CD14-positive monocyte (primary cell): ENCODE measurements at regions not wholly inside any gene's neighbourhood (a gene's known extent, or its start where the extent isn't known, plus 50 kb on each side); places are given as distances from the start of the nearest gene placed in this dataset.

Experiments used
- DNase-seq, 3 donors: peaks; one replicate each; pipeline ENCODE4 v3.0.0-alpha.2; 2011 to 2022
- H2AFZ ChIP-seq: 2 replicates; pipeline ENCODE4 v1.6.0; 2012; ENCODE audit warnings: mild to moderate bottlenecking, low read depth, low read length, inconsistent platforms; ENCODE audit not compliant: insufficient read depth, poor library complexity, severe bottlenecking
- H3K27ac ChIP-seq, 2 donors: 1 replicate in 1 of 2; 2 replicates in 1 of 2; pipeline ENCODE4 v1.5.1; 2012 to 2013; ENCODE audit warnings: low read length in 2 of 2, control low read depth in 1 of 2, inconsistent platforms in 1 of 2, low read depth in 1 of 2, mild to moderate bottlenecking in 1 of 2
- H3K27me3 ChIP-seq, 2 donors: one replicate each; pipeline versions ENCODE4 v1.6.0 to v1.6.1; 2011 to 2013; ENCODE audit warnings: low read length in 2 of 2; ENCODE audit not compliant: control insufficient read depth in 2 of 2, insufficient read depth in 2 of 2
- H3K36me3 ChIP-seq, 2 donors: replicated peaks in 1 of 2; 1 replicate in 1 of 2; 2 replicates in 1 of 2; pipeline versions ENCODE4 v1.5.1 to v1.6.1; 2012 to 2013; ENCODE audit warnings: low read length in 2 of 2, control low read depth in 1 of 2, inconsistent platforms in 1 of 2, mild to moderate bottlenecking in 1 of 2; ENCODE audit not compliant: insufficient read depth in 2 of 2, control insufficient read depth in 1 of 2
- H3K4me1 ChIP-seq, 2 donors: 1 replicate in 1 of 2; 2 replicates in 1 of 2; pipeline versions ENCODE4 v1.5.1 to v1.6.1; 2012 to 2013; ENCODE audit warnings: low read length in 2 of 2, control low read depth in 1 of 2, inconsistent platforms in 1 of 2, mild to moderate bottlenecking in 1 of 2, moderate library complexity in 1 of 2; ENCODE audit not compliant: insufficient read depth in 2 of 2, control insufficient read depth in 1 of 2
- H3K4me2 ChIP-seq: replicated peaks from 2 replicates; pipeline ENCODE3; 2012; ENCODE audit warnings: low read length, moderate library complexity, mild to moderate bottlenecking; ENCODE audit not compliant: poor library complexity, severe bottlenecking; ENCODE audit errors: extremely low read depth
- H3K4me3 ChIP-seq, 3 experiments: fragments of 200-600 bp in 1 of 3; sonication (generic) in 1 of 3; replicated peaks in 1 of 3; 1 replicate in 2 of 3; 2 replicates in 1 of 3; pipeline ENCODE4 v1.5.1; 2011 to 2013; ENCODE audit warnings: low read length in 3 of 3, mild to moderate bottlenecking in 3 of 3, control low read depth in 2 of 3, low read depth in 2 of 3, inconsistent platforms in 1 of 3, moderate library complexity in 1 of 3
- H3K79me2 ChIP-seq: 2 replicates; pipeline ENCODE4 v1.6.0; 2012; ENCODE audit warnings: mild to moderate bottlenecking, control low read depth, inconsistent platforms, low read length, moderate library complexity; ENCODE audit not compliant: insufficient read depth
- H3K9ac ChIP-seq: 2 replicates; pipeline ENCODE4 v1.6.0; 2017; ENCODE audit warnings: low read length, mild to moderate bottlenecking; ENCODE audit not compliant: insufficient read depth, poor library complexity, severe bottlenecking
- H3K9me3 ChIP-seq, 2 donors: replicated peaks in 1 of 2; 1 replicate in 1 of 2; 2 replicates in 1 of 2; pipeline versions ENCODE4 v1.5.1 to v1.6.1; 2012 to 2013; ENCODE audit warnings: low read length in 2 of 2, control low read depth in 1 of 2; ENCODE audit not compliant: control insufficient read depth in 1 of 2, insufficient read depth in 1 of 2
- H4K20me1 ChIP-seq: 2 replicates; pipeline ENCODE4 v1.6.0; 2012; ENCODE audit warnings: mild to moderate bottlenecking, low read length, control low read depth, moderate library complexity; ENCODE audit not compliant: insufficient read depth
- H3K27ac Mint-ChIP-seq, 7 donors: one replicate each; pipeline ENCODE4 v1.8.0; 2020; ENCODE audit warnings: mild to moderate bottlenecking in 7 of 7, mixed read lengths in 7 of 7, moderate library complexity in 6 of 7, inconsistent platforms in 2 of 7
- H3K27me3 Mint-ChIP-seq, 3 donors: one replicate each; pipeline ENCODE4 v1.8.0; 2021 to 2022; ENCODE audit warnings: low read depth in 3 of 3, mild to moderate bottlenecking in 3 of 3, mixed read lengths in 3 of 3, moderate library complexity in 3 of 3, inconsistent platforms in 1 of 3
- H3K36me3 Mint-ChIP-seq, 2 donors: one replicate each; pipeline ENCODE4 v1.8.0; 2020; ENCODE audit warnings: mixed read lengths in 2 of 2, inconsistent platforms in 1 of 2, mild to moderate bottlenecking in 1 of 2
- H3K4me1 Mint-ChIP-seq: one replicate; pipeline ENCODE4 v1.8.0; 2020; ENCODE audit warnings: mild to moderate bottlenecking, mixed read lengths
- H3K4me3 Mint-ChIP-seq, 2 donors: one replicate each; pipeline ENCODE4 v1.8.0; 2020; ENCODE audit warnings: mild to moderate bottlenecking in 2 of 2, mixed read lengths in 2 of 2, moderate library complexity in 1 of 2
- H3K9me3 Mint-ChIP-seq, 7 donors: one replicate each; pipeline ENCODE4 v1.8.0; 2020 to 2022; ENCODE audit warnings: mixed read lengths in 7 of 7, mild to moderate bottlenecking in 6 of 7, moderate library complexity in 6 of 7, inconsistent platforms in 2 of 7
- WGBS: methylation state at CpG from one replicate; pipeline ENCODE4 v1.1.5; 2013; ENCODE audit warnings: missing lambda C conversion rate; ENCODE audit not compliant: insufficient coverage; 5-methylcytosine and 5-hydroxymethylcytosine counted together
- intact Hi-C, 2 donors: fragments of 100-400 bp; cut with micrococcal nuclease; formaldehyde crosslinking; loops; one replicate each; pipeline versions ENCODE4 v1.15.0 to v1.15.1; 2023
- TF ChIP-seq, protein P1 (sequence below): fragments of 200-600 bp; IDR thresholded peaks from one replicate; pipeline ENCODE4 v1.8.0; 2022; ENCODE audit warnings: antibody characterized with exemption, mild to moderate bottlenecking

- Histone ChIP-seq H3K79me2 (no peaks in the 10 kb centered on the region), H4K20me1 (no peaks in the 10 kb centered on the region), H3K4me1 (no peaks in the 10 kb centered on the region), H3K4me3 (no peak overlapping the region), H3K36me3 (no peaks in the 10 kb centered on the region), H3K27me3 (no peaks in the 10 kb centered on the region), H3K9me3 (peaks cover 0 to 2% of the 10 kb centered on the region in 2 donors), H2AFZ (no peak overlapping the region), H3K9ac (no peak overlapping the region), H3K27ac (no peak overlapping the region), H3K4me2 (no peak overlapping the region)
- no peak for DNase-seq
- intact Hi-C loops, result no loop called here
- Mint-ChIP-seq H3K4me3 (no peak overlapping the region), H3K4me1 (no peaks in the 10 kb centered on the region), H3K27me3 (peaks cover 0 to 3% (median 0%) of the 10 kb centered on the region in 3 donors), H3K36me3 (no peaks in the 10 kb centered on the region), H3K27ac (no peak overlapping the region), H3K9me3 (peaks cover 0 to 5% (median 2%) of the 10 kb centered on the region in 7 donors)
- TF ChIP-seq, protein P1, sequence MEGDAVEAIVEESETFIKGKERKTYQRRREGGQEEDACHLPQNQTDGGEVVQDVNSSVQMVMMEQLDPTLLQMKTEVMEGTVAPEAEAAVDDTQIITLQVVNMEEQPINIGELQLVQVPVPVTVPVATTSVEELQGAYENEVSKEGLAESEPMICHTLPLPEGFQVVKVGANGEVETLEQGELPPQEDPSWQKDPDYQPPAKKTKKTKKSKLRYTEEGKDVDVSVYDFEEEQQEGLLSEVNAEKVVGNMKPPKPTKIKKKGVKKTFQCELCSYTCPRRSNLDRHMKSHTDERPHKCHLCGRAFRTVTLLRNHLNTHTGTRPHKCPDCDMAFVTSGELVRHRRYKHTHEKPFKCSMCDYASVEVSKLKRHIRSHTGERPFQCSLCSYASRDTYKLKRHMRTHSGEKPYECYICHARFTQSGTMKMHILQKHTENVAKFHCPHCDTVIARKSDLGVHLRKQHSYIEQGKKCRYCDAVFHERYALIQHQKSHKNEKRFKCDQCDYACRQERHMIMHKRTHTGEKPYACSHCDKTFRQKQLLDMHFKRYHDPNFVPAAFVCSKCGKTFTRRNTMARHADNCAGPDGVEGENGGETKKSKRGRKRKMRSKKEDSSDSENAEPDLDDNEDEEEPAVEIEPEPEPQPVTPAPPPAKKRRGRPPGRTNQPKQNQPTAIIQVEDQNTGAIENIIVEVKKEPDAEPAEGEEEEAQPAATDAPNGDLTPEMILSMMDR, result no peak
- 35% methylated on average over 2 of the region's 2 CpGs for WGBS
These were observed 319.4 kb downstream of the TLR4 start for GRCh38 chr9:118023644-118024043.

GRCh38 chr9:118028225-118028624, 324.0 kb downstream of the TLR4 start:
- Mint-ChIP-seq H3K36me3 (no peaks in the 10 kb centered on the region), H3K27ac (no peak overlapping the region), H3K27me3 (peaks cover 0 to 1% (median 0%) of the 10 kb centered on the region in 3 donors), H3K4me1 (no peaks in the 10 kb centered on the region), H3K4me3 (no peak overlapping the region), H3K9me3 (peaks cover 0 to 8% (median 2%) of the 10 kb centered on the region in 7 donors)
- no CpG with 5 or more reads among the region's 2 CpGs for WGBS
- Histone ChIP-seq H3K36me3 (no peaks in the 10 kb centered on the region), H2AFZ (no peak overlapping the region), H3K4me1 (no peaks in the 10 kb centered on the region), H4K20me1 (no peaks in the 10 kb centered on the region), H3K4me2 (no peak overlapping the region), H3K79me2 (no peaks in the 10 kb centered on the region), H3K4me3 (no peak overlapping the region), H3K27ac (no peak overlapping the region), H3K9me3 (peaks cover 0 to 2% of the 10 kb centered on the region in 2 donors), H3K9ac (no peak overlapping the region), H3K27me3 (no peaks in the 10 kb centered on the region)
- intact Hi-C loops, result no loop called here
- TF ChIP-seq, protein P1, result no peak
- DNase-seq, result no peak
